HG03159 (cell line): ENCODE measurements at regions not wholly inside any gene's neighbourhood (a gene's known extent, or its start where the extent isn't known, plus 50 kb on each side); places are given as distances from the start of the nearest gene placed in this dataset.

Source experiments
- ATAC-seq: cut with Tn5 transposase; IDR thresholded peaks from one replicate; pipeline ENCODE4 v1.9.1; 2021; ENCODE audit warnings: mild to moderate bottlenecking, moderate library complexity; ENCODE audit not compliant: unreplicated experiment

- no peak for ATAC-seq
These were observed 73.8 kb downstream of the CBLN2 start for GRCh38 chr18:72470391-72470790.

- no peak for ATAC-seq
These were observed 76.0 kb downstream of the CBLN2 start for GRCh38 chr18:72468021-72468710.

GRCh38 chr18:72460210-72460680 is 83.9 kb downstream of the CBLN2 start:
- ATAC-seq, result no peak

- ATAC-seq, result no peak
These were observed 85.9 kb downstream of the CBLN2 start for GRCh38 chr18:72458271-72458670.

- no peak for ATAC-seq
These were observed 87.3 kb downstream of the CBLN2 start for GRCh38 chr18:72456802-72457201.

- no peak for ATAC-seq
These were observed 91.8 kb downstream of the CBLN2 start for GRCh38 chr18:72452328-72452727.

- no peak for ATAC-seq
These were observed 99.4 kb downstream of the CBLN2 start for GRCh38 chr18:72444798-72445155.

- no peak for ATAC-seq
These were observed 99.9 kb downstream of the CBLN2 start for GRCh38 chr18:72444111-72444797.

- ATAC-seq, result no peak
These were observed 107.7 kb downstream of the CBLN2 start for GRCh38 chr18:72436401-72436800.

GRCh38 chr18:72433756-72434155 is 110.4 kb downstream of the CBLN2 start:
- no peak for ATAC-seq

GRCh38 chr18:72427721-72428120 is 116.4 kb downstream of the CBLN2 start:
- ATAC-seq, result no peak

- no peak for ATAC-seq
These were observed 124.2 kb downstream of the CBLN2 start for GRCh38 chr18:72419914-72420313.

- ATAC-seq, result no peak
These were observed 131.2 kb downstream of the CBLN2 start for GRCh38 chr18:72412927-72413326.

- no peak for ATAC-seq
These were observed 132.9 kb downstream of the CBLN2 start for GRCh38 chr18:72411261-72411660.

- ATAC-seq, result no peak
These were observed 133.7 kb downstream of the CBLN2 start for GRCh38 chr18:72410399-72410798.

- no peak for ATAC-seq
These were observed 134.2 kb downstream of the CBLN2 start for GRCh38 chr18:72409903-72410302.

- ATAC-seq, result no peak
These were observed 137.1 kb downstream of the CBLN2 start for GRCh38 chr18:72407048-72407447.

GRCh38 chr18:72391951-72392350 is 152.2 kb downstream of the CBLN2 start:
- no peak for ATAC-seq

- ATAC-seq, result no peak
These were observed 152.7 kb downstream of the CBLN2 start for GRCh38 chr18:72391427-72391826.

- ATAC-seq, result no peak
These were observed 166.1 kb downstream of the CBLN2 start for GRCh38 chr18:72378016-72378415.

- ATAC-seq, result no peak
These were observed 167.9 kb downstream of the CBLN2 start for GRCh38 chr18:72376256-72376655.

- ATAC-seq, result no peak
These were observed 168.5 kb downstream of the CBLN2 start for GRCh38 chr18:72375618-72376017.

- no peak for ATAC-seq
These were observed 172.1 kb downstream of the CBLN2 start for GRCh38 chr18:72372076-72372475.
